GM23338 (cell line): ENCODE measurements at regions not wholly inside any gene's neighbourhood (a gene's known extent, or its start where the extent isn't known, plus 50 kb on each side); places are given as distances from the start of the nearest gene placed in this dataset.

ENCODE experiments used
- ATAC-seq: fragments of 200-7000 bp; cut with Tn5 transposase; 3 replicates; pipeline ENCODE4 v1.9.1; 2020
- DNase-seq: peaks from one replicate; pipeline ENCODE4 v3.0.0-alpha.2; 2015; ENCODE audit warnings: low spot score
- H2AFZ ChIP-seq: fragments of 200-600 bp; sonication (generic); 2 replicates; pipeline ENCODE4 v1.8.0; 2016; ENCODE audit warnings: antibody characterized with exemption, mild to moderate bottlenecking, moderate library complexity
- H3F3A ChIP-seq: fragments of 200-600 bp; sonication (generic); replicated peaks from 2 replicates; pipeline ENCODE4 v1.8.0; 2017; ENCODE audit warnings: antibody characterized with exemption, mixed run types, low read depth
- H3K27ac ChIP-seq: fragments of 200-600 bp; sonication (generic); 2 replicates; pipeline ENCODE4 v1.6.1; 2016; ENCODE audit warnings: low read depth
- H3K27me3 ChIP-seq: fragments of 200-600 bp; sonication (generic); 2 replicates; pipeline ENCODE4 v1.8.0; 2016; ENCODE audit warnings: mild to moderate bottlenecking, mixed run types, moderate library complexity; ENCODE audit not compliant: insufficient read depth
- H3K36me3 ChIP-seq: fragments of 200-600 bp; sonication (generic); 2 replicates; pipeline ENCODE4 v1.8.0; 2016; ENCODE audit warnings: mild to moderate bottlenecking; ENCODE audit not compliant: insufficient read depth
- H3K4me1 ChIP-seq: fragments of 200-600 bp; sonication (generic); 2 replicates; pipeline ENCODE4 v1.8.0; 2016; ENCODE audit warnings: mild to moderate bottlenecking, moderate library complexity; ENCODE audit not compliant: insufficient read depth
- H3K4me2 ChIP-seq: fragments of 200-600 bp; sonication (generic); 2 replicates; pipeline ENCODE4 v1.7.1; 2017; ENCODE audit warnings: mixed run types
- H3K4me3 ChIP-seq: fragments of 200-600 bp; sonication (generic); 2 replicates; pipeline ENCODE4 v1.6.1; 2016; ENCODE audit warnings: mixed run types
- H3K79me2 ChIP-seq: fragments of 200-600 bp; sonication (generic); replicated peaks from 2 replicates; pipeline ENCODE4 v1.8.0; 2017; ENCODE audit warnings: mild to moderate bottlenecking; ENCODE audit not compliant: insufficient read depth
- H3K9me2 ChIP-seq: fragments of 200-600 bp; sonication (generic); 2 replicates; pipeline ENCODE4 v1.8.0; 2017; ENCODE audit not compliant: insufficient read depth
- H4K20me1 ChIP-seq: fragments of 200-600 bp; sonication (generic); replicated peaks from 2 replicates; pipeline ENCODE4 v1.8.0; 2017; ENCODE audit warnings: mild to moderate bottlenecking; ENCODE audit not compliant: insufficient read depth
- H3K27ac Mint-ChIP-seq: 2 replicates; pipeline ENCODE4 v1.8.0; 2020; ENCODE audit warnings: inconsistent platforms, mild to moderate bottlenecking, moderate library complexity, mixed read lengths
- H3K27me3 Mint-ChIP-seq: 3 replicates; pipeline ENCODE4 v1.8.0; 2022; ENCODE audit warnings: low read depth, mild to moderate bottlenecking, moderate library complexity, mixed read lengths, inconsistent platforms; ENCODE audit not compliant: insufficient read depth, poor library complexity
- H3K36me3 Mint-ChIP-seq: 3 replicates; pipeline ENCODE4 v1.8.0; 2021; ENCODE audit warnings: low read depth, mild to moderate bottlenecking, inconsistent platforms, moderate library complexity, mixed read lengths
- H3K4me1 Mint-ChIP-seq: 3 replicates; pipeline ENCODE4 v1.8.0; 2020; ENCODE audit warnings: mild to moderate bottlenecking, inconsistent platforms, mixed read lengths
- H3K4me3 Mint-ChIP-seq: 3 replicates; pipeline ENCODE4 v1.8.0; 2021; ENCODE audit warnings: moderate library complexity, mild to moderate bottlenecking, inconsistent platforms, mixed read lengths
- H3K9me3 Mint-ChIP-seq: 3 replicates; pipeline ENCODE4 v1.8.0; 2020; ENCODE audit warnings: moderate library complexity, mild to moderate bottlenecking, inconsistent platforms, mixed read lengths
- CREB1 ChIP-seq: fragments of 250-450 bp; sonication (Bioruptor Pico); IDR thresholded peaks from 2 replicates; pipeline ENCODE4 v1.5.0; 2020; ENCODE audit warnings: low read depth, mild to moderate bottlenecking, moderate library complexity
- EZH2 ChIP-seq: fragments of 200-600 bp; sonication (generic); IDR thresholded peaks from one replicate; pipeline ENCODE4 v1.8.0; 2017; ENCODE audit warnings: antibody characterized with exemption, mild to moderate bottlenecking, low read depth; ENCODE audit not compliant: unreplicated experiment
- EZH2phosphoT487 ChIP-seq: fragments of 200-600 bp; sonication (generic); IDR thresholded peaks from one replicate; pipeline ENCODE4 v1.8.1; 2018; ENCODE audit warnings: antibody characterized with exemption; ENCODE audit not compliant: unreplicated experiment
- JUNB ChIP-seq: IDR thresholded peaks from one replicate; pipeline ENCODE4 v1.6.1; 2016; ENCODE audit warnings: antibody characterized with exemption; ENCODE audit not compliant: unreplicated experiment
- NANOG ChIP-seq: IDR thresholded peaks from 2 replicates; pipeline ENCODE4 v1.6.1; 2016; ENCODE audit warnings: antibody characterized with exemption, borderline replicate concordance
- POLR2AphosphoS5 ChIP-seq: IDR thresholded peaks from 2 replicates; pipeline ENCODE4 v1.6.1; 2016; ENCODE audit warnings: antibody characterized with exemption, low read depth
- STAT1 ChIP-seq: IDR thresholded peaks from one replicate; pipeline ENCODE4 v1.6.1; 2016; ENCODE audit warnings: antibody characterized with exemption; ENCODE audit not compliant: unreplicated experiment
- ZNF331 ChIP-seq: fragments of 250-450 bp; sonication (Bioruptor Pico); IDR thresholded peaks from 2 replicates; pipeline ENCODE4 v1.5.0; 2020; ENCODE audit warnings: low read depth, mild to moderate bottlenecking, moderate library complexity
- TF ChIP-seq, protein P1 (sequence below): IDR thresholded peaks from one replicate; pipeline ENCODE4 v1.6.1; 2018; ENCODE audit warnings: antibody characterized with exemption; ENCODE audit not compliant: unreplicated experiment
- TF ChIP-seq, protein P2 (sequence below), 2 experiments: fragments of 200-600 bp in 1 of 2; sonication (generic) in 1 of 2; conservative IDR thresholded peaks; 2 replicates each; pipeline versions ENCODE4 v1.5.1 to v1.6.1; 2016 to 2017; ENCODE audit warnings: antibody characterized with exemption in 2 of 2, low read depth in 2 of 2, mild to moderate bottlenecking in 2 of 2, moderate library complexity in 1 of 2
- TF ChIP-seq, protein P3 (sequence below): fragments of 250-450 bp; sonication (Bioruptor Pico); IDR thresholded peaks from 2 replicates; pipeline ENCODE4 v1.5.0; 2020; ENCODE audit warnings: mild to moderate bottlenecking, moderate library complexity
- TF ChIP-seq, protein P4 (sequence below): IDR thresholded peaks from 2 replicates; pipeline ENCODE4 v1.6.1; 2016; ENCODE audit warnings: antibody characterized with exemption

DNA sequence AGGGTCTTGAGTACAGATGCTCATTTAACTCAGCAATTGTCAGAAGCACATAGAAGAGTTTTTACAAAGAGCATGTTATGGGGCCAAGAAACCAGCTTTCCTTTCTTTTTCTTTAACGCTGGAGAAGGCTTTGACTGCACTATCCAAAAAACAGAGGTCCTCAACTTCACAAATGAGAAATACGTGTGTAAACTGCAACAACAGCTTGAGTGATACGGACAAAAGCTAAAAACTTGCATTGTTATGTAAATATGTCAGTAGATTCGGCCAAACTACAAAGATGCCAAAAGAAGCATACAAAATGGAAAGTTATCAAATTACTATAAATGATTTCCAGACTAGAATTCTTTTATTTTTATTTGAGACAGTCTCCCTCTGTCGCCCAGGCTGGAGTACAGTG, 62.4 kb upstream of the C10orf90 start:
- H2AFZ ChIP-seq = no peak overlapping the region
- Mint-ChIP-seq H3K27me3 (no peaks in the 10 kb centered on the region), H3K4me3 (no peak overlapping the region), H3K36me3 (peaks cover 4% of the 10 kb centered on the region; the same call in 2 of the 3 replicates), H3K27ac (no peak overlapping the region), H3K9me3 (peaks cover 8% of the 10 kb centered on the region; the same call in 1 of the 3 replicates), H3K4me1 (peaks cover 15% of the 10 kb centered on the region; the same call in 2 of the 3 replicates)
- H3K9me2 ChIP-seq = 0 out of 2 replicates have a peak, but pooled peaks cover 9% of the 10 kb centered on the region
- H3F3A ChIP-seq = no peaks in the 10 kb centered on the region
- H3K27me3 ChIP-seq = no peaks in the 10 kb centered on the region
- DNase-seq = no peak
- no peak overlapping the region for H3K4me2 ChIP-seq
- no peaks in the 10 kb centered on the region for H3K79me2 ChIP-seq
- H3K4me1 ChIP-seq = peaks cover 14% of the 10 kb centered on the region; the same call in 1 of the 2 replicates
- TF ChIP-seq, protein P1, sequence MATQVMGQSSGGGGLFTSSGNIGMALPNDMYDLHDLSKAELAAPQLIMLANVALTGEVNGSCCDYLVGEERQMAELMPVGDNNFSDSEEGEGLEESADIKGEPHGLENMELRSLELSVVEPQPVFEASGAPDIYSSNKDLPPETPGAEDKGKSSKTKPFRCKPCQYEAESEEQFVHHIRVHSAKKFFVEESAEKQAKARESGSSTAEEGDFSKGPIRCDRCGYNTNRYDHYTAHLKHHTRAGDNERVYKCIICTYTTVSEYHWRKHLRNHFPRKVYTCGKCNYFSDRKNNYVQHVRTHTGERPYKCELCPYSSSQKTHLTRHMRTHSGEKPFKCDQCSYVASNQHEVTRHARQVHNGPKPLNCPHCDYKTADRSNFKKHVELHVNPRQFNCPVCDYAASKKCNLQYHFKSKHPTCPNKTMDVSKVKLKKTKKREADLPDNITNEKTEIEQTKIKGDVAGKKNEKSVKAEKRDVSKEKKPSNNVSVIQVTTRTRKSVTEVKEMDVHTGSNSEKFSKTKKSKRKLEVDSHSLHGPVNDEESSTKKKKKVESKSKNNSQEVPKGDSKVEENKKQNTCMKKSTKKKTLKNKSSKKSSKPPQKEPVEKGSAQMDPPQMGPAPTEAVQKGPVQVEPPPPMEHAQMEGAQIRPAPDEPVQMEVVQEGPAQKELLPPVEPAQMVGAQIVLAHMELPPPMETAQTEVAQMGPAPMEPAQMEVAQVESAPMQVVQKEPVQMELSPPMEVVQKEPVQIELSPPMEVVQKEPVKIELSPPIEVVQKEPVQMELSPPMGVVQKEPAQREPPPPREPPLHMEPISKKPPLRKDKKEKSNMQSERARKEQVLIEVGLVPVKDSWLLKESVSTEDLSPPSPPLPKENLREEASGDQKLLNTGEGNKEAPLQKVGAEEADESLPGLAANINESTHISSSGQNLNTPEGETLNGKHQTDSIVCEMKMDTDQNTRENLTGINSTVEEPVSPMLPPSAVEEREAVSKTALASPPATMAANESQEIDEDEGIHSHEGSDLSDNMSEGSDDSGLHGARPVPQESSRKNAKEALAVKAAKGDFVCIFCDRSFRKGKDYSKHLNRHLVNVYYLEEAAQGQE = no peak
- TF ChIP-seq, protein P2, sequence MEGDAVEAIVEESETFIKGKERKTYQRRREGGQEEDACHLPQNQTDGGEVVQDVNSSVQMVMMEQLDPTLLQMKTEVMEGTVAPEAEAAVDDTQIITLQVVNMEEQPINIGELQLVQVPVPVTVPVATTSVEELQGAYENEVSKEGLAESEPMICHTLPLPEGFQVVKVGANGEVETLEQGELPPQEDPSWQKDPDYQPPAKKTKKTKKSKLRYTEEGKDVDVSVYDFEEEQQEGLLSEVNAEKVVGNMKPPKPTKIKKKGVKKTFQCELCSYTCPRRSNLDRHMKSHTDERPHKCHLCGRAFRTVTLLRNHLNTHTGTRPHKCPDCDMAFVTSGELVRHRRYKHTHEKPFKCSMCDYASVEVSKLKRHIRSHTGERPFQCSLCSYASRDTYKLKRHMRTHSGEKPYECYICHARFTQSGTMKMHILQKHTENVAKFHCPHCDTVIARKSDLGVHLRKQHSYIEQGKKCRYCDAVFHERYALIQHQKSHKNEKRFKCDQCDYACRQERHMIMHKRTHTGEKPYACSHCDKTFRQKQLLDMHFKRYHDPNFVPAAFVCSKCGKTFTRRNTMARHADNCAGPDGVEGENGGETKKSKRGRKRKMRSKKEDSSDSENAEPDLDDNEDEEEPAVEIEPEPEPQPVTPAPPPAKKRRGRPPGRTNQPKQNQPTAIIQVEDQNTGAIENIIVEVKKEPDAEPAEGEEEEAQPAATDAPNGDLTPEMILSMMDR (conservative IDR thresholded peaks at IDR 0.05; ENCODE audit: low read depth in 2 of 2) = no peak
- TF ChIP-seq ZNF331 (no peak), NANOG (no peak), EZH2phosphoT487 (no peak), EZH2 (no peak), POLR2AphosphoS5 (no peak), CREB1 (no peak), STAT1 (no peak), JUNB (no peak)
- TF ChIP-seq, protein P3, sequence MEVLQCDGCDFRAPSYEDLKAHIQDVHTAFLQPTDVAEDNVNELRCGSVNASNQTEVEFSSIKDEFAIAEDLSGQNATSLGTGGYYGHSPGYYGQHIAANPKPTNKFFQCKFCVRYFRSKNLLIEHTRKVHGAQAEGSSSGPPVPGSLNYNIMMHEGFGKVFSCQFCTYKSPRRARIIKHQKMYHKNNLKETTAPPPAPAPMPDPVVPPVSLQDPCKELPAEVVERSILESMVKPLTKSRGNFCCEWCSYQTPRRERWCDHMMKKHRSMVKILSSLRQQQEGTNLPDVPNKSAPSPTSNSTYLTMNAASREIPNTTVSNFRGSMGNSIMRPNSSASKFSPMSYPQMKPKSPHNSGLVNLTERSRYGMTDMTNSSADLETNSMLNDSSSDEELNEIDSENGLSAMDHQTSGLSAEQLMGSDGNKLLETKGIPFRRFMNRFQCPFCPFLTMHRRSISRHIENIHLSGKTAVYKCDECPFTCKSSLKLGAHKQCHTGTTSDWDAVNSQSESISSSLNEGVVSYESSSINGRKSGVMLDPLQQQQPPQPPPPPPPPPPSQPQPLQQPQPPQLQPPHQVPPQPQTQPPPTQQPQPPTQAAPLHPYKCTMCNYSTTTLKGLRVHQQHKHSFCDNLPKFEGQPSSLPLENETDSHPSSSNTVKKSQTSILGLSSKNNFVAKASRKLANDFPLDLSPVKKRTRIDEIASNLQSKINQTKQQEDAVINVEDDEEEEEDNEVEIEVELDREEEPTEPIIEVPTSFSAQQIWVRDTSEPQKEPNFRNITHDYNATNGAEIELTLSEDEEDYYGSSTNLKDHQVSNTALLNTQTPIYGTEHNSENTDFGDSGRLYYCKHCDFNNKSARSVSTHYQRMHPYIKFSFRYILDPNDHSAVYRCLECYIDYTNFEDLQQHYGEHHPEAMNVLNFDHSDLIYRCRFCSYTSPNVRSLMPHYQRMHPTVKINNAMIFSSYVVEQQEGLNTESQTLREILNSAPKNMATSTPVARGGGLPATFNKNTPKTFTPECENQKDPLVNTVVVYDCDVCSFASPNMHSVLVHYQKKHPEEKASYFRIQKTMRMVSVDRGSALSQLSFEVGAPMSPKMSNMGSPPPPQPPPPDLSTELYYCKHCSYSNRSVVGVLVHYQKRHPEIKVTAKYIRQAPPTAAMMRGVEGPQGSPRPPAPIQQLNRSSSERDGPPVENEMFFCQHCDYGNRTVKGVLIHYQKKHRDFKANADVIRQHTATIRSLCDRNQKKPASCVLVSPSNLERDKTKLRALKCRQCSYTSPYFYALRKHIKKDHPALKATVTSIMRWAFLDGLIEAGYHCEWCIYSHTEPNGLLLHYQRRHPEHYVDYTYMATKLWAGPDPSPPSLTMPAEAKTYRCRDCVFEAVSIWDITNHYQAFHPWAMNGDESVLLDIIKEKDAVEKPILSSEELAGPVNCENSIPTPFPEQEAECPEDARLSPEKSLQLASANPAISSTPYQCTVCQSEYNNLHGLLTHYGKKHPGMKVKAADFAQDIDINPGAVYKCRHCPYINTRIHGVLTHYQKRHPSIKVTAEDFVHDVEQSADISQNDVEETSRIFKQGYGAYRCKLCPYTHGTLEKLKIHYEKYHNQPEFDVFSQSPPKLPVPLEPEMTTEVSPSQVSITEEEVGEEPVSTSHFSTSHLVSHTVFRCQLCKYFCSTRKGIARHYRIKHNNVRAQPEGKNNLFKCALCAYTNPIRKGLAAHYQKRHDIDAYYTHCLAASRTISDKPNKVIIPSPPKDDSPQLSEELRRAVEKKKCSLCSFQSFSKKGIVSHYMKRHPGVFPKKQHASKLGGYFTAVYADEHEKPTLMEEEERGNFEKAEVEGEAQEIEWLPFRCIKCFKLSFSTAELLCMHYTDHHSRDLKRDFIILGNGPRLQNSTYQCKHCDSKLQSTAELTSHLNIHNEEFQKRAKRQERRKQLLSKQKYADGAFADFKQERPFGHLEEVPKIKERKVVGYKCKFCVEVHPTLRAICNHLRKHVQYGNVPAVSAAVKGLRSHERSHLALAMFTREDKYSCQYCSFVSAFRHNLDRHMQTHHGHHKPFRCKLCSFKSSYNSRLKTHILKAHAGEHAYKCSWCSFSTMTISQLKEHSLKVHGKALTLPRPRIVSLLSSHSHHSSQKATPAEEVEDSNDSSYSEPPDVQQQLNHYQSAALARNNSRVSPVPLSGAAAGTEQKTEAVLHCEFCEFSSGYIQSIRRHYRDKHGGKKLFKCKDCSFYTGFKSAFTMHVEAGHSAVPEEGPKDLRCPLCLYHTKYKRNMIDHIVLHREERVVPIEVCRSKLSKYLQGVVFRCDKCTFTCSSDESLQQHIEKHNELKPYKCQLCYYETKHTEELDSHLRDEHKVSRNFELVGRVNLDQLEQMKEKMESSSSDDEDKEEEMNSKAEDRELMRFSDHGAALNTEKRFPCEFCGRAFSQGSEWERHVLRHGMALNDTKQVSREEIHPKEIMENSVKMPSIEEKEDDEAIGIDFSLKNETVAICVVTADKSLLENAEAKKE (CRISPR knock-in tag) = no peak
- TF ChIP-seq, protein P4, sequence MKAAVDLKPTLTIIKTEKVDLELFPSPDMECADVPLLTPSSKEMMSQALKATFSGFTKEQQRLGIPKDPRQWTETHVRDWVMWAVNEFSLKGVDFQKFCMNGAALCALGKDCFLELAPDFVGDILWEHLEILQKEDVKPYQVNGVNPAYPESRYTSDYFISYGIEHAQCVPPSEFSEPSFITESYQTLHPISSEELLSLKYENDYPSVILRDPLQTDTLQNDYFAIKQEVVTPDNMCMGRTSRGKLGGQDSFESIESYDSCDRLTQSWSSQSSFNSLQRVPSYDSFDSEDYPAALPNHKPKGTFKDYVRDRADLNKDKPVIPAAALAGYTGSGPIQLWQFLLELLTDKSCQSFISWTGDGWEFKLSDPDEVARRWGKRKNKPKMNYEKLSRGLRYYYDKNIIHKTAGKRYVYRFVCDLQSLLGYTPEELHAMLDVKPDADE = no peak
- ATAC-seq = no peak
- no peak overlapping the region for H3K4me3 ChIP-seq
- H3K36me3 ChIP-seq = no peaks in the 10 kb centered on the region
- H3K27ac ChIP-seq = no peak overlapping the region
- no peaks in the 10 kb centered on the region for H4K20me1 ChIP-seq
